ENCODE measurements at regions not wholly inside any gene's neighbourhood (a gene's known extent, or its start where the extent isn't known, plus 50 kb on each side); places are given as distances from the start of the nearest gene placed in this dataset.

DNA sequence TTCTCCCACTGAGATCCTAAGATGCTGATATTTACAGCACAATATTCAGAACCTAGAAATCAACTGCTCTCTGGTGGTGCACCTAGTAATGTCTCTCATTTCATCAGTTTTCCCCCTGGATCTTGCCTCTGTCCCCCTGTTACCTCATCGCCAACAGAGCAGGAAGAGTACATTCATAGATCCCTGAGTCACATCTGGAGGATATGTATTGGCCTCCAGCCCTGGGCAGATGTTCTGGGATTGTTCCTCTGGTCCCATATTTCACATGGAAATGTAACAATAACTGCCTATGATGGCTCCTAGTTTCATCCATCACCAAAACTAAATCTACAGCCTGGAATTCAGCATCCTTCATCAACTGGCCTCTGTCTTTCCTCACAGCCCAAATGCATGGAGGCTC is 278.8 kb upstream of the SLC14A2 start:
- intact Hi-C loops (cut with DNase I; ENCODE audit: low total_unique reads): no loop called here
- no peak for DNase-seq
- Histone ChIP-seq H3K4me3 (no peak overlapping the region), H3K27me3 (no peaks in the 10 kb centered on the region), H3K9me3 (no peaks in the 10 kb centered on the region), H3K27ac (no peak overlapping the region), H3K36me3 (no peaks in the 10 kb centered on the region), H3K4me1 (no peaks in the 10 kb centered on the region)
- TF ChIP-seq CTCF (IDR thresholded peaks at IDR 0.05): no peak
- no peak for TF ChIP-seq POLR2A (IDR thresholded peaks at IDR 0.05)

DNA sequence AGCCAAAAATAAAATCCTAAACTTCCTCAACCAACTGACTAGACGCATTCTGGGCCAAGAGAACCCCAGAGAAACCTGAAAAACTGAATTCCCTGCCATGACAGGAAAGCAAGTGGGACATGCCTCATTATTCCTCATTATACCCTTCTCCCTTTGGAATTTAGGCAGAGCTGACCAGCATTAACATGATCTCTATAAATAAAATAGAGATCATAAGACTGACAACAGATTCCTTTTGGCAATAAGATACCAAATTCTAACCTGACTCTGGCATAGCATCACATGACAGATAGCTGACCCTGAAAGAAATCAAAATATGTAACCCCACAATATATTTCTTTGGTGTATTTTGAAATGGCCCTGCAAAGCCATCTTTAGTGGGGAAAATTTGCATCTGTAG is 277.8 kb upstream of the SLC14A2 start:
- TF ChIP-seq POLR2A (IDR thresholded peaks at IDR 0.05) (no peak), CTCF (IDR thresholded peaks at IDR 0.05) (no peak)
- no peaks in the 10 kb centered on the region for H3K36me3 ChIP-seq
- H3K27me3 ChIP-seq: no peaks in the 10 kb centered on the region
- H3K27ac ChIP-seq: no peak overlapping the region
- H3K4me3 ChIP-seq: no peak overlapping the region
- intact Hi-C loops (cut with DNase I; ENCODE audit: low total_unique reads): no loop called here
- H3K9me3 ChIP-seq: no peaks in the 10 kb centered on the region
- DNase-seq: no peak
- no peaks in the 10 kb centered on the region for H3K4me1 ChIP-seq

DNA sequence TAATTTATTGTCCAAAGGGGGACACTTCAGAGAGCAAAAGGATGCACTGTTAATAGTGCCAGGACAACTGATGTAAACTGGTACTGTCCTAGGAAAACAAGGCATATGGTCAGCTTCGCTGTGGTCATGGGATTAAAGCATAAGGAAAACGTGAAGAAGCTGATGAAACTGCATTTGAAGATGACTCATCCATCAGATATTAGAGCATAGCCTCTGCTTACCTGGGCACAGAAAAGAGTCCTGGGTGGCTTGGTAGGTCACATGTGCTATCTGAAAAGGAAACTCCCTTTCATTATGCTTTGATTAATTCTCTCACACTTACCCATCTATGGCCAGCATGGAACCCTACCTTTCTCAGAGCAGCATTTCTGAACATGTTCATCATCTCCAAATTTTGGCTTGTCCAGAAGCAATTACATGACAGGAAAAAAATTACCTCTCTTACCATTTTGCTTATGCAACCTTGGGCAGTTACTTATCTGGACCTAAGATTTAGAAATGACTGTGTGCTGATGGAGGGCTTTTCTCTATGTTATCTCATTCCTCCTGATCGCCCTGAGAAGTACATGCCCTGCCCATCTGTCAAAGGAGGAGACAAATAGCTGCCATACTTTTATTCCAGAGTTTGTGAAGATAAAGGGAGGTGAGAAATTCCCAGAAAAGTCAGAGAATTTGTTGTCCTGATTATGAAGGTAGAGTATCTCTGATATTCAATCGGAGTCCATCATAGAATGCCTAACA is 275.3 kb upstream of the SLC14A2 start:
- TF ChIP-seq CTCF (IDR thresholded peaks at IDR 0.05) (no peak), POLR2A (IDR thresholded peaks at IDR 0.05) (no peak)
- intact Hi-C loops (cut with DNase I; ENCODE audit: low total_unique reads): no loop called here
- Histone ChIP-seq H3K36me3 (no peaks in the 10 kb centered on the region), H3K27me3 (no peaks in the 10 kb centered on the region), H3K4me1 (no peaks in the 10 kb centered on the region), H3K9me3 (no peaks in the 10 kb centered on the region), H3K4me3 (no peak overlapping the region), H3K27ac (no peak overlapping the region)
- no peak for DNase-seq

GRCh38 chr18:45340884-45341283 is 274.4 kb upstream of the SLC14A2 start:
- no peak for DNase-seq
- no peak overlapping the region for H3K4me3 ChIP-seq
- H3K36me3 ChIP-seq: no peaks in the 10 kb centered on the region
- TF ChIP-seq CTCF (IDR thresholded peaks at IDR 0.05) (no peak), POLR2A (IDR thresholded peaks at IDR 0.05) (no peak)
- no peaks in the 10 kb centered on the region for H3K27me3 ChIP-seq
- H3K27ac ChIP-seq: no peak overlapping the region
- no peaks in the 10 kb centered on the region for H3K4me1 ChIP-seq
- intact Hi-C loops (cut with DNase I; ENCODE audit: low total_unique reads): no loop called here
- H3K9me3 ChIP-seq: no peaks in the 10 kb centered on the region

DNA sequence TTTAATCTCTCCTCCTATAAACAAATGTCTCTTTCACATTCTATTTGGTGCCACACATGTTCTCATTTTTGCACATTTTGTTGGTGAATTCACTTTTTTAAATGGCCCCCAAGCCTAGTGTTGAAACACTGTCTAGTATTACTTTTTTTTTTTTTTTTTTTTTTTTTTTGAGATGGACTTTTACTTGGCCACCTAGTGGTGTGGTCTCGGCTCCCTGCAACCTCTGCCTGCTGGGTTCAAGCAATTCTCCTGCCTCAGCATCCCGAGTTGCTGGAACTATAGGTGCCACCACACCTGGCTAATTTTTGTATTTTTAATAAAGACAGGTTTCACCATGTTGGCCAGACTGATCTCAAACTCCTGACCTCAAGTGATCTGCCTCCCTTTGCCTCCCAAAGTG is 273.8 kb upstream of the SLC14A2 start:
- no peak for DNase-seq
- no peaks in the 10 kb centered on the region for H3K4me1 ChIP-seq
- no peaks in the 10 kb centered on the region for H3K27me3 ChIP-seq
- intact Hi-C loops (cut with DNase I; ENCODE audit: low total_unique reads): no loop called here
- no peaks in the 10 kb centered on the region for H3K9me3 ChIP-seq
- H3K27ac ChIP-seq: no peak overlapping the region
- H3K4me3 ChIP-seq: no peak overlapping the region
- TF ChIP-seq CTCF (IDR thresholded peaks at IDR 0.05) (no peak), POLR2A (IDR thresholded peaks at IDR 0.05) (no peak)
- no peaks in the 10 kb centered on the region for H3K36me3 ChIP-seq
